HepG2 (cell line): ENCODE measurements at regions not wholly inside any gene's neighbourhood (a gene's known extent, or its start where the extent isn't known, plus 50 kb on each side); places are given as distances from the start of the nearest gene placed in this dataset.

Source experiments
- EZH2 ChIP-seq: conservative IDR thresholded peaks from 2 replicates; pipeline ENCODE4 v1.6.1; 2012; ENCODE audit warnings: mild to moderate bottlenecking, low read depth, low read length, moderate library complexity
- NONO ChIP-seq, 2 experiments: fragments of 450-650 bp in 1 of 2; sonication (generic) in 1 of 2; formaldehyde crosslinking in 1 of 2; IDR thresholded peaks in 1 of 2; conservative IDR thresholded peaks in 1 of 2; 2 replicates each; pipeline versions ENCODE4 v1.6.1 to v1.8.0; 2017 to 2022; ENCODE audit warnings: mild to moderate bottlenecking in 1 of 2, missing genetic modification reagents in 1 of 2, moderate library complexity in 1 of 2
- PLRG1 ChIP-seq: fragments of 450-650 bp; conservative IDR thresholded peaks from 2 replicates; pipeline ENCODE4 v1.6.1; 2016

DNA sequence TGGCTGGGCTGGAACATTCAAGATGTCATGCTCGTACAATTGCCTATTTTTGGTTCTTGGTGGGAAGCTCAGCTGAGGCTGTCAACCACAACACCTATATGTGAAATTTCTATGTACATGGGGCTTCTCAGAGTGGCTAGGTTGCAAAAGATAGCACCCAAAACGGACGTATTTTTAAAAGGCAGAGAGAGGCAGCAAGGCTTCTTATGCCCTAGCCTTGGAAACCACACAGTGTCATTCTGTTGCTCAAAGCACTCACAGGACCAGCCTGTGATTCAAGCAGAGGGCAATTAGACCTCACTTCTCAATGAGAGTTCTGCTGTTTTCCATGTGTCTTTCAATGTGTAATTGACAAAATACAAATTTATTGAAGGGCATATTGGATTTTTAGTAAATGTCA, 134.0 kb downstream of the GXYLT1 start:
- no peak for TF ChIP-seq PLRG1
- no peak for TF ChIP-seq NONO (IDR thresholded peaks at IDR 0.05)
- TF ChIP-seq NONO (CRISPR knock-in tag; conservative IDR thresholded peaks at IDR 0.05), result no peak
- TF ChIP-seq EZH2, result no peak
